ENCODE measurements at regions not wholly inside any gene's neighbourhood (a gene's known extent, or its start where the extent isn't known, plus 50 kb on each side); places are given as distances from the start of the nearest gene placed in this dataset.

DNA sequence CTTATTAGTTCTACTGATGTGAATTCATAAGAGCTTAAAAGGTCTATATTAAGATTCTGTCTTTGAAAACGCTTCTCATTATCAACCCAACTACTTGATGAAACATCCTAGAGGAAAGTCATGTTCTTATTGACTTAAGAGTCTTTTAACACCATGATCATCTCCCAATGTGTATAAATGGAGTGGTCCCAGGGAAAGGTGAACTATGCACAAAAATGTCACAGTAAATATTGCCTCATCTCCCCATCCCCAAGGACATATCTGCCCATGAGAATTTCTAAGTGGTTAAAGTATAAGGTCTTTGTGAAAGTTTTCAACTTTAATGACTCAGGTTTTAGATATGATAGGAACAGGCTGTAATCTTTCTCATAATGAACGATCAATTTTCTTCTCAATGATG is 240.1 kb downstream of the IRS1 start:
- no peak overlapping the region for H3K4me3 ChIP-seq (replicated peaks; ENCODE audit: low read depth, low read length)
- TF ChIP-seq, protein P1, sequence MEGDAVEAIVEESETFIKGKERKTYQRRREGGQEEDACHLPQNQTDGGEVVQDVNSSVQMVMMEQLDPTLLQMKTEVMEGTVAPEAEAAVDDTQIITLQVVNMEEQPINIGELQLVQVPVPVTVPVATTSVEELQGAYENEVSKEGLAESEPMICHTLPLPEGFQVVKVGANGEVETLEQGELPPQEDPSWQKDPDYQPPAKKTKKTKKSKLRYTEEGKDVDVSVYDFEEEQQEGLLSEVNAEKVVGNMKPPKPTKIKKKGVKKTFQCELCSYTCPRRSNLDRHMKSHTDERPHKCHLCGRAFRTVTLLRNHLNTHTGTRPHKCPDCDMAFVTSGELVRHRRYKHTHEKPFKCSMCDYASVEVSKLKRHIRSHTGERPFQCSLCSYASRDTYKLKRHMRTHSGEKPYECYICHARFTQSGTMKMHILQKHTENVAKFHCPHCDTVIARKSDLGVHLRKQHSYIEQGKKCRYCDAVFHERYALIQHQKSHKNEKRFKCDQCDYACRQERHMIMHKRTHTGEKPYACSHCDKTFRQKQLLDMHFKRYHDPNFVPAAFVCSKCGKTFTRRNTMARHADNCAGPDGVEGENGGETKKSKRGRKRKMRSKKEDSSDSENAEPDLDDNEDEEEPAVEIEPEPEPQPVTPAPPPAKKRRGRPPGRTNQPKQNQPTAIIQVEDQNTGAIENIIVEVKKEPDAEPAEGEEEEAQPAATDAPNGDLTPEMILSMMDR (IDR thresholded peaks at IDR 0.05; ENCODE audit: low read depth, low read length, missing control alignments): no peak
- no peak for DNase-seq (ENCODE audit: extremely low read depth, low read depth)

DNA sequence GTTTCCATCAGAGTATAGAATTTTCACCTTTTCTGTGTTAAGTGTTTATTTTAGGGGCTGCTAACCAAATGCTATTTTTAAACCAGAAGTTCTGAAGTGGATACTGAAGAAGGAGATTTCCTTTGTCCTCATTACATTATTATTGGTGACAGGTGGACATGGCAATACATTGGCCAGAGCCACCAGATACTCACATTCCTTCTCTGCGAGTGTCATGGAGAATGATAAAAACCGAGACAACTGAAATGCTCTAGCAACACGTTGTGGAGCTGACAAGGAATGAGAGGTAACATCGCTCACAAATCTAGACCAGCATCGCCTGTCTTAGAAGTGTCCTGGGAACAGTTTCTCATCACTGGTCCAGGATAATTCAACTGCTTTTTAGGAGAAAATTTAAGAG is 241.2 kb downstream of the IRS1 start:
- TF ChIP-seq, protein P1 (IDR thresholded peaks at IDR 0.05; ENCODE audit: low read depth, low read length, missing control alignments): no peak
- H3K4me3 ChIP-seq (replicated peaks; ENCODE audit: low read depth, low read length): no peak overlapping the region
- no peak for DNase-seq (ENCODE audit: extremely low read depth, low read depth)

DNA sequence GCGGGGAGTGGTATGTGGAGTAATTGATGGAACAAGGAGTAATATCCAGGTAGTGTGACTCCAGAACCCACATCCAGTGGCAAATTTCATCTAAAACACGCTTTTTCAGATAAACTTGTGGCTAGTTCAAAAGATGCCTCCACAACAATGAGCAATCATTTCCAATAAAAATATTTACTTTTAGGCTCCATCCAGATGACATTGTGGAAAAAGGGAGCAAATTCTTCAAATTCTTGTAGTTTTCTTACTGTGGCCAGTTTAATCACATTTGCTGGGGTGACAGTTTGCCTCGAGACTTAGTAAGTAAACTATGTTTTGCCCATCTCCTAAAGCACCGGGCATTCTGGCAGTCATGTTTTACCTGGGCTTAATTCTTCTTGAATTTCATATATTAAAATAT is 243.6 kb downstream of the IRS1 start:
- TF ChIP-seq, protein P1 (IDR thresholded peaks at IDR 0.05; ENCODE audit: low read depth, low read length, missing control alignments): no peak
- DNase-seq (ENCODE audit: extremely low read depth, low read depth): no peak
- no peak overlapping the region for H3K4me3 ChIP-seq (replicated peaks; ENCODE audit: low read depth, low read length)

DNA sequence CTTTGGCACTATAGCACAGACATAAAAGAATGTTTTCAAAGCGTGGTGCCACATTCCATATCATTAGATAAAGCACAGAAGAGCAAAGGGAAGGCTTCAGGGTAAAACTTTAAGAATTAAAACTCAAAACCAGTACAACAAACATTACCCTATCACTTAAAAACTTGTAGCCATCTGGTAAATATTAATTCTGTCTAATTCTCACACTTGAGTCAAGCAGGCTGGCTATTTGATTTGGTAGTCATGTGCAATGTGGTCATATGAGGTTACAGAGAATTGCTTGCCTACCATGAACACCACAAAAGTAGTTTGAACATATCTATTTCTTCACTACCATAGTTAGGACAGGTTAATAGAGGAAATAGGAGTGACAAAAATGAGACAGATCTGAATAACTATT is 244.9 kb downstream of the IRS1 start:
- DNase-seq (ENCODE audit: extremely low read depth, low read depth): no peak
- H3K4me3 ChIP-seq (replicated peaks; ENCODE audit: low read depth, low read length): no peak overlapping the region
- TF ChIP-seq, protein P1 (IDR thresholded peaks at IDR 0.05; ENCODE audit: low read depth, low read length, missing control alignments): no peak

DNA sequence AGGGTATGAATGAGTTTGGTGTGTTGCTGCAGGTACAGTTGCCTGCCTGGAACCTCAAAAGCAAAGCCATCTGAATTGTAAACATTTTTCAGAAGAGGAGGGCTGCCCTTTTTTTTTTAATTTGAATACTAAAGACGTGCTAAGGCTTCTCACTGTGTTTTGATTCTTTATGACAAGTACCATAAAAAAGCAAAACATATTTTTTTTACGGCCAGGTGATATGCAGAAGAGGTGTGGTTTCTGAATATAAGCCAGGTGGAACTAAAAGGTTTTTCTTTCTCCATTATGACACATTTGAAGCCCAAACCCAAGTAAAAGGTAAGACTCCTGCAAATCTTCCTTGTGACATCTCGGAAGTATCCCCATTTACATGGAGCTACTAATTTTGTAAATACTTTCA is 246.3 kb downstream of the IRS1 start:
- no peak overlapping the region for H3K4me3 ChIP-seq (replicated peaks; ENCODE audit: low read depth, low read length)
- TF ChIP-seq, protein P1 (IDR thresholded peaks at IDR 0.05; ENCODE audit: low read depth, low read length, missing control alignments): no peak
- DNase-seq (ENCODE audit: extremely low read depth, low read depth): no peak

DNA sequence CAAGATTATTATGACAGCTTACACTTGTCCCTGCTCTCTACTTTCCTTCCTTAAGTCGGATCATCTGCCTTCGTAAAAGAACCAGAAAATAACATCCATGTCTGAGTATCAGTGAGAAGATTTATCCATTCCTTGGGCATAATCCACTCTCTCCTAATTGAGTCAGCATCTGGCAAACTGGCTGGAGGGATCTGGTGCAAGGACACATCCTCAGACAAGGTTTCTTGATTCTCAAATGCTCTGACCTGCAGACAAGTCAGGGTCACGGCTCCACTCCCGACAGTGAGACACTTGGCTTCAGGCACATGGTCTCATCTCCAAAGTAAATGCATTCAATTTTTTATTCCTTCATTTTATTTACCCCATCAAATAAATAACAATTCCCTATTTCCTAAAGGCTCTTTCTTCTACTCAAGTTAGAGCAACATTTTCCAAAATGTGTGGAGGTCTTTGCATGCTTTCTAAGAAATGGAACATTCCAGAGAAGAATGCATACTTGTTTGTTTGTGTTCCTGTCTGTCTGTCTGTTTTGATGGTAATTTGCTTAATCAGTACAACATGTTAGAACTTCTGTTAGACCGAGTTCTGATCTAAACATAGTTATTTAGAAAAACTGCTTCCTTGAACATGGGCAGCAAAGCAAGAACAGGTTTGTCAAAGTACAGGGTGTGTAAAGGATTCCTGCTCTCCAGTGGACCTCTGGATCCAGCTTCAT is 246.9 kb downstream of the IRS1 start:
- no peak for DNase-seq (ENCODE audit: extremely low read depth, low read depth)
- no peak overlapping the region for H3K4me3 ChIP-seq (replicated peaks; ENCODE audit: low read depth, low read length)
- TF ChIP-seq, protein P1 (IDR thresholded peaks at IDR 0.05; ENCODE audit: low read depth, low read length, missing control alignments): no peak

All from HFF-Myc (cell line).